NOMO-1 (cell line): ENCODE measurements at regions not wholly inside any gene's neighbourhood (a gene's known extent, or its start where the extent isn't known, plus 50 kb on each side); places are given as distances from the start of the nearest gene placed in this dataset.
A peak's percentile ranks its signal among the peaks of the same experiment; 100 is the strongest.
"Not testable (repeated sequence)": the region's sequence is repeated elsewhere in the genome, so short reads cannot be mapped to it uniquely, and the experiment has no call there.

Source experiments
- DNase-seq, 2 experiments: peaks; one replicate each; lab custom pipeline; 2025; ENCODE audit not compliant: unreplicated experiment in 2 of 2; lab: John Stamatoyannopoulos, UW

DNA sequence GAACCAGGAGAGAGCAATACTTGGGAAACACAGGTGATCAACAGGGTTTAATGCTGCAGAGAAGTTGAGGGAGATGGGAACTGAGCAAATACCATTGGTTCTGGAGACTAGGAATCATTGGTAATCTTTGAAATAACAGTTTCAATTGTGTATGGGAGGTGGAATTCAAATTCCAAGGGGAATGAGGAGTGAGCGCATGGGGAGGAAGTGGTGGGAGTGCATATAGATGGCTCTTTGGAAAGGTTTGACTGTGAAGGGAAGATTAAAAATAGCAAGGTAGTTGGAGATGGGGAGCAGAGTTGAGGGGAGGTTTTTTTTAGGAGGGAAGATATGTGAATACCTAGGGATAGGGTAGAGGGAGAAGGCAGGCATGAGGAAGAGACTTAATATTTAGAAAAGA lies 51.1 kb upstream of the ROPN1 start:
- DNase-seq, result no peak

DNA sequence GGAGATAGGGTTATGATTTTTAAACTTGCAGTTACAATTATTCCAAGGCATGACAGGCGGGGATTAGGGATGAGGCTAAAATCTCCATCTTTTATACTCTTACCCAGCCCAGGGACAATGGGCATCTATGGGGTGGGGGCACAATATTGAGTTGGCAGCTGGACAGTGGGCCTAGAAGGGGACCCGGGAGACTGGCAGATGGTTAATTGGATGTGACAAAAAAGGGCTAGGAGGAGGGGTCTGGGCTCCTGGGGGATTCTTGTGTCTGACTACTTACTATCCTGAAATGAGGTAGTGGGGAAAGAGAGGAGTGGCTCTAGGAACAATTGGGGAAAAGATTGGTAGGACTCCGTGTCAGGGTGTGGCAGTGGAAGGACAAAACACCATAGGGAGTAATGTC lies 53.0 kb upstream of the ROPN1 start:
- no peak for DNase-seq

GRCh38 chr3:124048967-124049798 lies 57.3 kb upstream of the ROPN1 start:
- DNase-seq, result no peak

GRCh38 chr3:124051636-124052035 lies 59.7 kb upstream of the ROPN1 start:
- DNase-seq, result no peak

DNA sequence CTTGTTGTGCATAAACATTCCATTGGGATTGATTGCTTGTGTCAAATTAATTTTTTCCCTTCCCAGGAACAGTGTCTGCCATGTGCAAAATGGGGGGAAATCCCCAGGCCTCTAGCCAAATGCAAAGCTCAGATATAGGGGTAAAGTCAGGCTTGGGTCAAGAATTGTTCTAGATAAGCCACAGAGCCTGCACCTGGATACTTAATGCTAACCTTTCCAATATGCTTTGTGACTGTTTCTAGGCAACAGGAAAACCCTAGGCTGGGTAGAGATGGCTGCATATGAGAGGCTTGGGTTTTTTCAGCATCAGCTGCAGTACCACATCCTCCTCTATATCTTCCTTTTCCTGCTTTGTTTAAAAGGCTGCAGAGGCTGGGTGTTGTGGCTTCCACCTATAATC lies 61.9 kb upstream of the ROPN1 start:
- DNase-seq, result no peak

- DNase-seq, result no peak
Measured at GRCh38 chr3:124056846-124057245, 64.9 kb upstream of the ROPN1 start.

- DNase-seq, result no peak
Measured at GRCh38 chr3:124057420-124057819, 65.5 kb upstream of the ROPN1 start.

DNA sequence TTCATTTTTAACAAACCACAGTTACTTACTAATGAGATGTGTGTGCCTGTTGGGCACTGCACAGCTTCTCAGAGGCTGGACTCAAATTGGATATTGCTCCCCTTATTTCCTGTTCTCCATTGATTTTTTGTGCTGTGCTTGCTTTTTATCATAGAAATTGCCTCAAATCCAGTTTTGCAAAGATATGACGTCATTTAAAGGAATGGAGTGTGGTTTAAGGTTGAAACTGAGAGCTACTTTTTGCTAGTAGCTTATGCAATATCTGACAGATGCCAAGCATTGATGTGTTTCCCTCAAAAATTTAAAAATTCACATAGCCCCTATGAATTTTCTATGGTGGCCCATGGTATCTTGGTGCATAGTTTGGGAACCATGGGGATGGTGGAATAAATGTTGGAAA lies 67.7 kb upstream of the ROPN1 start:
- no peak for DNase-seq

- DNase-seq, result no peak
Measured at GRCh38 chr3:124063197-124063909, 71.4 kb upstream of the ROPN1 start.

DNA sequence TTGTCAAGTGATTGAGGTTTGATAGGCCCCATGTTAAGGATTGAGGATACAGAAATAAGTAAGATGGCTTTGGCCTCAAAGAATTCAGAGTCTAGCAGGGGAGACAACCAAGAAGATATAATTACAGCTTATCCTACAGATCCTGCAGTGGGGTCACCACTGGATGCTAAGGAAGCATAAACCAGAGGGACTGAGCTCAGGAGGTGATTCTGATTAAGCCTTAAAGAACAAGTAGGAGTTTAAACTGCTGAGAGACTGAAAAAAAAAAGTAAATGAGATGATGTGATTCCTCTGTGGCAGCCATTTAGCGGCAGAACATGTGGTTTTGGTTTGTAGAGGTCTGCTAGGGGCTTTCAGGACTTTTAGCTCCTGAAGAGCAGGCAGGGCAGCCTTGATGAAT lies 72.1 kb upstream of the ROPN1 start:
- DNase-seq, result no peak

- DNase-seq, result not testable (repeated sequence)
Measured at GRCh38 chr3:124066543-124066942, 74.6 kb upstream of the ROPN1 start.

- not testable (repeated sequence) for DNase-seq
Measured at GRCh38 chr3:124069706-124070105, 77.8 kb upstream of the ROPN1 start.

GRCh38 chr3:124075090-124075489 lies 83.2 kb upstream of the ROPN1 start:
- not testable (repeated sequence) for DNase-seq

DNA sequence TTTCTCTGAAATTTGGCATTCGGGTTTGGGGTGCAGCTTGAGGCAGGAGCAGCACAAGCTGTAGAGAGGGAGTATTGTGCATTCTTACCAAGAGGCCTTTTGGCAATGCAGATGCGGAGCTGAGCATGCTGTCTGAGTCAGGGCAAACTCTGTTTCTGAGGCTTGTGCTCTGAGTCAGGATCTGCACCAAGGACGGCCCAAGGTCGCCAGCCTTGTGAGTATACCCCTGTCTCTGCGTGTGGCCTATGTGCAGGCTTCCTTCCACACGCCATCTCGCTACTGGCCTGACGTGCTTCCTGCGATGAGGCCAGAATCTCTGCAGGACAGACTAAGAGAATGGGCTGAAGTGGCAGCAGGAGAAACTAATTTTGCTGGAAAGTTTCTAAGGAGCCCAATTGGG lies 83.8 kb upstream of the ROPN1 start:
- DNase-seq, result no peak

GRCh38 chr3:124076235-124076634 lies 84.3 kb upstream of the ROPN1 start:
- DNase-seq, result no peak

DNA sequence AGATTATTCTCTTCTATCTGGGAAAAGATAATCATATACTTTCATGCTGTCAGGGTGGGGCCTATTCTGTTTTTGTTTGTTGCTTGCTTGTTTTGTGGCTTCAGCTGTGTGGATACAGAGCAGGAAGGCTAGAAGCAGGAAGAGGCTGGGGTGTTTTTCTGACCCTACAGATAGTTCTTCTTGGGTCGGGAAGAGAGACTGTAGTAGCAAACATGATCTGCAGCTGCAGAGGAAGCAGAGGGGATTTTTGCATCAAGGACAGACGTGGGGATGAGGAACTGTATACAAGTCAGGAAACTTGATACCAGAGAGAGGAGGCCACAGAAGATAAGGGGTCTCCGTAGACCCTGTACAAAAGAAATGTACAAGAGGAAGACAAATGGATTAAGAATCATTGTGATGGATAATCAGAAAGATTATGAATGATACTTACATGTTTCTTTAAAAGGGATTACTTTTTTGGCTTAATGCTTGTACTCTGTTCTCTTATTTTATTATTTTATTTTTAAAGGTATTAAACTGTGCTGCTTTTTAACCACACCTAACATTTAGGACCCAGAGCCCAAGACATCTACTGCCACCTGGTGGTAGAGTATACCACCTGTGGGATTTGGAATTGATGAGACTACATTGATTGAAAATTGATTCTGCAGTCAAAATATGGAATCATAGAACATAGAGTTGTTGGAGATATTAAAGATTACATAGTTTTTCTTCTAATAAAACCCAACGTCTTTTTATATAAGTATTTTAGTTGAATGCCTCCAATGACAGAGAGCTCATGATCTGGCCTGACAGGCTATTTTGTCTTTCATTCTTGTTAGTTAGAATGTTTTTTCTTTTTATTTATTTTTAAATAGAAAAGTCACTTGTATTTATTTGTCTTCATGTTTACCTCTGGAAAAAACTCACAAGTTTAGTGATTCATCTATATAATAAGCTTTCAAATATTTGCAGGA lies 87.3 kb upstream of the ROPN1 start:
- DNase-seq, result peak; percentile 6 to 24

DNA sequence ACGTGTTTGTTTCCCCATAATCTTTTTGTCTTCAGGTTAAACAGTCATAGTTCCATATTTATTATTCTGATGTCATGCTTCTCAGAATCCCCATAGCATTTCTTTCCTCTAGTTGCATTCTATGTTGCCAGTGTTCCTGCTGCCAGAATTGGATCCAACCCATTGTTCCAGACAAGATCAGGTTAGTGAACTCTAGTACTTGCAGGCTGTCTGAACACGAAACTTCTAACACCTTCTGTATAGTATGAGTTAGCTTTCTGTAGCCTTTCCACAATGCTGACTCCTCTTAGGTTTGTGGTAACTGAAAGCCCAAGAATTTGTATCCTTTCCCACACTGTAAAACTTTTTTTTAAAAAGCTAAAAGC lies 88.0 kb upstream of the ROPN1 start:
- no peak for DNase-seq

DNA sequence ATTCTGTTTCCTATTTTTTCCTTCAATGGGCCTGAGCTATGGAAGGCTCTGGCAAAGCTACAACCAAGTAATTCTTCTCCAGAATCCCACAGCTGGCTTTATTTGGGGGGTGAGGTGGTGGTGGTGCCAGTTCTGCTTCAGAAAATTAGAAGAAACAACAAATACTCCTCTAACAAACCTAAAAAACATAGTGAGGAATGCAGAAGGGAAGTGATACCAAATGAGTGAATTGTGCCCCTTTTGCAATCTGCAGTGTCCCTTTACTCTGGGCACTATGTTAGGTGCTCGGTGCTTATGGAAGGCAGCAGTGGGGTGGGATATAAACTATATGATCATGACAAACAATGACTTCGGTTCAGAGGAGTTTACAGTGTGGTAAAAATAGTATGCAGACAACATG lies 90.4 kb upstream of the ROPN1 start:
- no peak for DNase-seq

- no peak for DNase-seq
Measured at GRCh38 chr3:124084022-124084881, 92.3 kb upstream of the ROPN1 start.

DNA sequence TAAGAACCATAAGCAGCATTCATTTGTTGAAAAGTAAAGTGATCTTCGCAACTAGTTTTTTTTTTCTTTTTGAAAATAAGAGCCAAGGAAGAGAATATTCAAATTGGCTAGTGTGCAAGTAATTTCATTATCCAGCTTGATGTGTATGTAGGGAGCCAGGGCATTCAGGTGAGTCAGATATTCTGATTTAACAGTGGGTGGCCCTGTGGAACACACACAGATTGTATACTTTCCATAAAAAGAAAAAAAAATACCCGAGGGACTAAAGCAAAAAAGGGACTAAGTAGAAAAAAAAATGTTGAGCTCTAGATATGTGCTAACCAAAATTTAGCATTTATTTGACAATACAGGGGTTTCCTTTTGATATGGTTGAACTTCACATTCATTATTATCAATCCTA lies 96.9 kb upstream of the ROPN1 start:
- DNase-seq, result no peak
